HFFc6 (cell line): ENCODE measurements at regions not wholly inside any gene's neighbourhood (a gene's known extent, or its start where the extent isn't known, plus 50 kb on each side); places are given as distances from the start of the nearest gene placed in this dataset.

ENCODE experiments used
- DNase-seq: peaks from one replicate; pipeline ENCODE4 v3.0.0-alpha.2; 2018
- H3K27ac Mint-ChIP-seq: 2 replicates; pipeline ENCODE4 v1.8.0; 2020; ENCODE audit warnings: mild to moderate bottlenecking, mixed read lengths
- H3K27me3 Mint-ChIP-seq: 2 replicates; pipeline ENCODE4 v1.8.0; 2021; ENCODE audit warnings: mild to moderate bottlenecking, moderate library complexity, mixed read lengths; ENCODE audit not compliant: insufficient read depth
- H3K36me3 Mint-ChIP-seq: 2 replicates; pipeline ENCODE4 v1.8.0; 2021; ENCODE audit warnings: low read depth, mixed read lengths
- H3K4me1 Mint-ChIP-seq: 2 replicates; pipeline ENCODE4 v1.8.0; 2020; ENCODE audit warnings: low read depth, mixed read lengths
- H3K4me3 Mint-ChIP-seq: 2 replicates; pipeline ENCODE4 v1.8.0; 2020; ENCODE audit warnings: mild to moderate bottlenecking, moderate library complexity, mixed read lengths
- H3K9me3 Mint-ChIP-seq: 2 replicates; pipeline ENCODE4 v1.8.0; 2020; ENCODE audit warnings: mild to moderate bottlenecking, mixed read lengths
- TF ChIP-seq, protein P1 (sequence below): fragments of 200-600 bp; sonication (generic); IDR thresholded peaks from 2 replicates; pipeline ENCODE4 v1.5.0; 2021; ENCODE audit warnings: antibody characterized with exemption, mild to moderate bottlenecking

DNA sequence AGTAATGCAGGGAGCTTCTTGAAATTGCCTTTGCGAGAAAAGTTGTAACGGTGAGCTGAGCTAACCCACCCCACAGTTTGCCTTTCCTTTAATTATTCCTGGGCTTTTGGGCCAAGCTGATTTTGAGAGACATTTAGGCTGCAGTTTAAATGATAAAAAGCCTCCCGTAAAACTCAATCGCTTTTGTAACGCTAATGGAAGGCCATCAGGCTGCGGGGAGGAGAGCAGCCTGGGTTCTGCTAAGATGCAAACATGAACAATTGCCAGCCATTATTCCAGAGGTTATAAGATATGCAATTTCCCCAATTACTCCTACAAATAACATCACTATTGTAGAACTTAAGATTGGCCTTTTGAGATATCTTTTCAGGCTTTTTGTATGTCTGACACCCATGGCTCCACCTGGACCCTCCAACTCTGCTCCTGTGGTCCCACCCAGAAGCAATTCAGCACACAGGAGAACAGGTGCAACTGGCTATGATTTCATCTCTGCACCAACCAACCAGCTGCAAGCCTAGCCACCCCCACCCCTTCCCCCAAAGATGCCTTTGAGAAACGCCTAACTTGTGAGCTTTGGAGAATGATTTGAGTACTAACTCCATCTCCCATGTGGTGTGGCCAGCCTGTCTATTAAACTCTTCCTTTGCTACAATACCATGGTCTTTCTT lies 108.2 kb upstream of the FAM9C start:
- peaks cover 23% of the 10 kb centered on the region for H3K4me1 Mint-ChIP-seq
- H3K27me3 Mint-ChIP-seq: no peaks in the 10 kb centered on the region
- peaks cover 12% of the 10 kb centered on the region for H3K36me3 Mint-ChIP-seq
- H3K9me3 Mint-ChIP-seq: peaks cover 16% of the 10 kb centered on the region
- H3K27ac Mint-ChIP-seq: no peak overlapping the region
- DNase-seq: no peak
- TF ChIP-seq, protein P1, sequence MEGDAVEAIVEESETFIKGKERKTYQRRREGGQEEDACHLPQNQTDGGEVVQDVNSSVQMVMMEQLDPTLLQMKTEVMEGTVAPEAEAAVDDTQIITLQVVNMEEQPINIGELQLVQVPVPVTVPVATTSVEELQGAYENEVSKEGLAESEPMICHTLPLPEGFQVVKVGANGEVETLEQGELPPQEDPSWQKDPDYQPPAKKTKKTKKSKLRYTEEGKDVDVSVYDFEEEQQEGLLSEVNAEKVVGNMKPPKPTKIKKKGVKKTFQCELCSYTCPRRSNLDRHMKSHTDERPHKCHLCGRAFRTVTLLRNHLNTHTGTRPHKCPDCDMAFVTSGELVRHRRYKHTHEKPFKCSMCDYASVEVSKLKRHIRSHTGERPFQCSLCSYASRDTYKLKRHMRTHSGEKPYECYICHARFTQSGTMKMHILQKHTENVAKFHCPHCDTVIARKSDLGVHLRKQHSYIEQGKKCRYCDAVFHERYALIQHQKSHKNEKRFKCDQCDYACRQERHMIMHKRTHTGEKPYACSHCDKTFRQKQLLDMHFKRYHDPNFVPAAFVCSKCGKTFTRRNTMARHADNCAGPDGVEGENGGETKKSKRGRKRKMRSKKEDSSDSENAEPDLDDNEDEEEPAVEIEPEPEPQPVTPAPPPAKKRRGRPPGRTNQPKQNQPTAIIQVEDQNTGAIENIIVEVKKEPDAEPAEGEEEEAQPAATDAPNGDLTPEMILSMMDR: no peak
- no peak overlapping the region for H3K4me3 Mint-ChIP-seq

DNA sequence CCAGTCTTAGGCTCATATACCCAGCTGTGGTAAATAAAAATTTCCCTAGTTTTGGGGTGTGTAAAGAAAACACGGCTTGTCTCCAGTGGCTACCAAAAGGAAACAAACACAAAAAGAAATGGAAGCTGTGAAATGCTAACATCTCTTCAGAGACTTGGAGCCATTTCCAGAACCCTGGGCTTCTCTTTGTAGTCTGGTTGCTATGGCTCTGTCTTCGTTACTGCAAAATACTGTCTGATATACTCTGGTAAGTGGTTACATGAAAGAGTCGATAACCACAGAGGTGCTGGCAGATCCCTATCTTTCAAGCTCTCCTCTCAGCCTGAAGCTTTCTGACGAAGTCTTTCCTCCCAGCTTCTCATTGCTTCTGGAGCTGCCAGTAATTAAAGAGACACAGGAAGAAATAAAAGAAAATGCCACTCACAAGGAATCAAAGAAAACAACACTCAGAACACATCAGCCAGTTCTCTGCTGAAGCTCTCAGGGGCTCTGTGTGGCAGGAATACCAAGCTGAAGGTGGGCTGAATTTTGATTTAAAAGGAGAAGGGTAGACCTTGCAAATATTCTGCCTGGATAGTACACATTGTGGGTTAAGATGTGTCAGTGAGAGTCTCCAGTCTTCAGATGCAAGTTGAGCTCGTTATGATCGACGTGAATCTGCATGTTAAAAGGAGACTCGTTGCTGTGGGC lies 107.6 kb upstream of the FAM9C start:
- TF ChIP-seq, protein P1: no peak
- H3K9me3 Mint-ChIP-seq: peaks cover 19% of the 10 kb centered on the region
- peaks cover 14% of the 10 kb centered on the region for H3K36me3 Mint-ChIP-seq
- H3K27me3 Mint-ChIP-seq: no peaks in the 10 kb centered on the region
- peak overlapping the region; percentile 85 for H3K27ac Mint-ChIP-seq
- peaks cover 30% of the 10 kb centered on the region for H3K4me1 Mint-ChIP-seq
- H3K4me3 Mint-ChIP-seq: no peak overlapping the region
- peak; percentile 28 for DNase-seq

DNA sequence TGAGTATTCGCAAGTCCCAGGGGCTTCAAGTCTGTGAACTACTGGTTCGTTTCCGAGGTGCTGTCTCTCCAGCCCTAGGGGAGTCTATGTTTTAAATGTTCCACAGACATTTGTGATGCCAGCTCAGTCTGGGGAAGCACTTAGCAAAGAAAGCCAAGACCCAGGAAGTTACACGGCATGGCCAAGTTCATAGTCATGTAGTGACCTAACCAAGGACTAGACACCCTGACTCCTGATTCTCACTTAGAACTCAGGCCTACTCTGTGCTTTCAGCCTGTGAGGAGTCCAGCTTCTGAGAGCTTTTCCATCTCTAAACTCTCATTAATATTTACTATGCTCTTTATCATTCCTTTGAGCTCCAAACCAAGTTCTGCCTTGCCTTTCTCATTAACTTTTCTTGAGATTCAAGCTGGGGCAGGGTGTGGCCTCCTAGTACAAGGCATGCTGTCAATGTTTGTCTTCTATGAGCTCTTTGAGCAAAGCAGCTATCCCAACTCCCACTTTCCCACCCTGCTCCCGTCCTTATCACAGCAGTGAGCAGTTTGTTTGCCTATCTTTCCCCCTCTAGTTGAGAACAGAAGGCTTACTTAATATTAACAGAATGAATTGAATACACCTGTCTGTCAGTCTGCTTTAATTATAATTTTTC lies 105.4 kb upstream of the FAM9C start:
- TF ChIP-seq, protein P1: no peak
- DNase-seq: no peak
- Mint-ChIP-seq H3K9me3 (peaks cover 24% of the 10 kb centered on the region), H3K27ac (no peak overlapping the region), H3K27me3 (no peaks in the 10 kb centered on the region), H3K36me3 (peaks cover 24% of the 10 kb centered on the region), H3K4me3 (no peak overlapping the region), H3K4me1 (peaks cover 46% of the 10 kb centered on the region)

DNA sequence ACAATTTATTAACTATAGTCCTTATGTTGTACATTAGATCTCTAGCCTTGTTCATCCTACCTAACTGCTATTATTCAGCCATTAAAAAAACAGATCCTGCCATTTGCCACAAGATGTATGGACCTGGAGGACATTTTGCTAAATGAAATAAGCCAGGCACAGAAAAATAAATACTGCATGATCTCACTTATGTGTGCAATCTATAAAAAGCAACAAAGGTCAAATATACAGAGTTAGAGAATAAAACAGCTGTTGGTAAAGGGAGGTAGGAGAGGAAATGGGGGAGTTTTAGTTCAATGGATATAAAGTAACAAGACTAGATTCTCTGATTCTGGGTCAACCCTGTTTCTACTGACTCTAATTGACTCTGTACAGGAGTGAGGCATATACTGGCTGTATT lies 103.3 kb upstream of the FAM9C start:
- DNase-seq: no peak
- TF ChIP-seq, protein P1: no peak
- H3K9me3 Mint-ChIP-seq: peaks cover 9% of the 10 kb centered on the region

DNA sequence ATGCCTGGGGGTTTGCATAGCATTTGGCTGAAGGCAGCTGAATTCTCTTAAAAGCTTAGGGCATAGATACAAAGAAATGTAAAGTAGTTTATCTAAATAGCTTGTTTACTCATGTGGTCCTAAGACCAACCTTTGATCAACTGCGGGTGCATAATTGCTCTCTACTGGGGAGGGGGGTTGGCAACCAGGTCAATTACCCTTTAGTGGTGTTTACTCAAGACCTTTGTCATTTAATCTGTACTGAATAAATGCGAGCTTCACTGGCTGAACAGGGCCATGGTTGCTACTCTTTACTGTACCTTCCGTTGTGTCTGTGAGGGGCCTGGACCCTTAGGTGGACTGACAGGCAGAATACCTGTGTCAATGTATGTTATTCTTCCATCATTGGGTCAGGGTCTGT lies 102.7 kb upstream of the FAM9C start:
- TF ChIP-seq, protein P1: no peak
- Mint-ChIP-seq H3K9me3 (peaks cover 9% of the 10 kb centered on the region), H3K27ac (no peak overlapping the region), H3K36me3 (peaks cover 12% of the 10 kb centered on the region), H3K4me1 (peaks cover 42% of the 10 kb centered on the region), H3K4me3 (no peak overlapping the region), H3K27me3 (no peaks in the 10 kb centered on the region)
- DNase-seq: no peak

More for the DNA sequence above, 103.3 kb upstream of the FAM9C start:
- peaks cover 42% of the 10 kb centered on the region for H3K4me1 Mint-ChIP-seq
- no peak overlapping the region for H3K4me3 Mint-ChIP-seq
- no peak overlapping the region for H3K27ac Mint-ChIP-seq
- no peaks in the 10 kb centered on the region for H3K27me3 Mint-ChIP-seq
- peaks cover 12% of the 10 kb centered on the region for H3K36me3 Mint-ChIP-seq
